ENCODE measurements at regions not wholly inside any gene's neighbourhood (a gene's known extent, or its start where the extent isn't known, plus 50 kb on each side); places are given as distances from the start of the nearest gene placed in this dataset.
A peak's percentile ranks its signal among the peaks of the same experiment; 100 is the strongest.

- TF ChIP-seq, protein P1, sequence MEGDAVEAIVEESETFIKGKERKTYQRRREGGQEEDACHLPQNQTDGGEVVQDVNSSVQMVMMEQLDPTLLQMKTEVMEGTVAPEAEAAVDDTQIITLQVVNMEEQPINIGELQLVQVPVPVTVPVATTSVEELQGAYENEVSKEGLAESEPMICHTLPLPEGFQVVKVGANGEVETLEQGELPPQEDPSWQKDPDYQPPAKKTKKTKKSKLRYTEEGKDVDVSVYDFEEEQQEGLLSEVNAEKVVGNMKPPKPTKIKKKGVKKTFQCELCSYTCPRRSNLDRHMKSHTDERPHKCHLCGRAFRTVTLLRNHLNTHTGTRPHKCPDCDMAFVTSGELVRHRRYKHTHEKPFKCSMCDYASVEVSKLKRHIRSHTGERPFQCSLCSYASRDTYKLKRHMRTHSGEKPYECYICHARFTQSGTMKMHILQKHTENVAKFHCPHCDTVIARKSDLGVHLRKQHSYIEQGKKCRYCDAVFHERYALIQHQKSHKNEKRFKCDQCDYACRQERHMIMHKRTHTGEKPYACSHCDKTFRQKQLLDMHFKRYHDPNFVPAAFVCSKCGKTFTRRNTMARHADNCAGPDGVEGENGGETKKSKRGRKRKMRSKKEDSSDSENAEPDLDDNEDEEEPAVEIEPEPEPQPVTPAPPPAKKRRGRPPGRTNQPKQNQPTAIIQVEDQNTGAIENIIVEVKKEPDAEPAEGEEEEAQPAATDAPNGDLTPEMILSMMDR (IDR thresholded peaks at IDR 0.05), result no peak
- DNase-seq, result no peak
- intact Hi-C loops (cut with micrococcal nuclease), result loop anchor here (5.0 kb wide), 1 partner anchor 297 kb away; no protein-coding TSS in a partner anchor
- peaks cover 5% of the 10 kb centered on the region for H3K4me1 Mint-ChIP-seq
- CTCF ChIA-PET, result no interaction called here
- no peak overlapping the region for H3K4me3 Mint-ChIP-seq
- no peaks in the 10 kb centered on the region for H3K27me3 Mint-ChIP-seq
- no peaks in the 10 kb centered on the region for H3K9me3 Mint-ChIP-seq
- no peak for ATAC-seq (ENCODE audit: low read depth)
- no peak overlapping the region for H3K27ac Mint-ChIP-seq
- POLR2A ChIA-PET, result no interaction called here
- no peaks in the 10 kb centered on the region for H3K36me3 Mint-ChIP-seq (ENCODE audit: low read depth)
These were observed 112.4 kb upstream of the CCDC54 start for GRCh38 chr3:107264888-107265287.

- ATAC-seq (ENCODE audit: low read depth) (no peak), DNase-seq (no peak)
- Mint-ChIP-seq H3K4me3 (no peak overlapping the region), H3K9me3 (no peaks in the 10 kb centered on the region), H3K27me3 (no peaks in the 10 kb centered on the region), H3K4me1 (peaks cover 5% of the 10 kb centered on the region), H3K36me3 (ENCODE audit: low read depth) (no peaks in the 10 kb centered on the region), H3K27ac (no peak overlapping the region)
- TF ChIP-seq, protein P1 (IDR thresholded peaks at IDR 0.05), result no peak
- ChIA-PET CTCF (no interaction called here), POLR2A (no interaction called here)
- intact Hi-C loops (cut with micrococcal nuclease), result no loop called here
These were observed 111.7 kb upstream of the CCDC54 start for GRCh38 chr3:107265526-107265925.

DNA sequence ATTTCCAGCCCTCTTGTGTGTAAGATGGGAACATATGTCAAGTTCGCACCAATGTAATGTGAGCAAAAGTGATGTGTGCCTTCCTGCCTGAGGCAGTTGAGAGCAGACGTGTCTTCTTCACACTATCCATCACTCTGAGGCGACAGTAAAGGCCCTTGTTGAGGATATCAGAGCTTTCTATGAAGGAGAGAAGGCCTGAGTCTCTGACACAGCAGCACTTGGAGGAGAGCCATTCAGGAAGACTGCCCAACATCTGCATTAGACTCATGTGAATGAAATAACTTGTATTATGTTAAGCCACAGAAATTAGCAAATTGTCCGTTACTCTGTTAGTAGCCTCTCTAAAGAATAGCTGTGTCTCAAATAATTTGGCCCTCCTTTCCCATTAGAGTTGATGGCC is 108.8 kb upstream of the CCDC54 start:
- H3K4me3 Mint-ChIP-seq, result no peak overlapping the region
- no peaks in the 10 kb centered on the region for H3K9me3 Mint-ChIP-seq
- ChIA-PET POLR2A (no interaction called here), CTCF (interaction anchor here (1.1 to 1.2 kb wide), 2 partner anchors 33 to 153 kb away, joined by 3 to 4 read pairs; no protein-coding TSS in a partner anchor)
- ATAC-seq (ENCODE audit: low read depth), result no peak
- TF ChIP-seq, protein P1 (IDR thresholded peaks at IDR 0.05), result no peak
- no peaks in the 10 kb centered on the region for H3K36me3 Mint-ChIP-seq (ENCODE audit: low read depth)
- H3K4me1 Mint-ChIP-seq, result peaks cover 6% of the 10 kb centered on the region
- DNase-seq, result no peak
- intact Hi-C loops (cut with micrococcal nuclease), result no loop called here
- no peak overlapping the region for H3K27ac Mint-ChIP-seq
- H3K27me3 Mint-ChIP-seq, result no peaks in the 10 kb centered on the region

DNA sequence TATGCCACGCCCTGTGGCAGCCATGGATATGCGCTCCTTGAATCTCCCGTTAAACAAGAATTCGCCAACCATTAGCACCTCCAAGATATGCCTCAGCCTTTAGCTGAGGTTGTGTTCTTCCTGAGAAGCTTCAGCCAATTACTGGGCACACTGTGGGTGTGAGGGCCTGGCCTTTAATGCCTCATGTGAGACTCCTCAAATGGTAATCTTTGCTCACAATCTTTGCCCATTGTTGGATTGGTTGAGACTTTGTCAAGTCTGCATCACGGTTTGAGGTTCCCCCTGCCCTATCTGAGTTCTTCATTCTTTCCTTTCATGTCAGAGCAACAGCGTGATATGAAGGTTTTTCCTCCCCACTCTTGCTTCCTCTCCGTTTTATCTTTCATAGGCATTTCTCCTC is 108.1 kb upstream of the CCDC54 start:
- ChIA-PET POLR2A (no interaction called here), CTCF (interaction anchor here (1.1 kb wide), 1 partner anchor 152 kb away, joined by 4 read pairs; no protein-coding TSS in a partner anchor)
- intact Hi-C loops (cut with micrococcal nuclease), result no loop called here
- DNase-seq, result no peak
- no peak overlapping the region for H3K4me3 Mint-ChIP-seq
- H3K4me1 Mint-ChIP-seq, result peaks cover 2% of the 10 kb centered on the region
- no peaks in the 10 kb centered on the region for H3K27me3 Mint-ChIP-seq
- TF ChIP-seq, protein P1 (IDR thresholded peaks at IDR 0.05), result no peak
- no peaks in the 10 kb centered on the region for H3K9me3 Mint-ChIP-seq
- no peak for ATAC-seq (ENCODE audit: low read depth)
- no peak overlapping the region for H3K27ac Mint-ChIP-seq
- H3K36me3 Mint-ChIP-seq (ENCODE audit: low read depth), result no peaks in the 10 kb centered on the region

GRCh38 chr3:107271787-107272387 is 105.4 kb upstream of the CCDC54 start:
- H3K4me1 Mint-ChIP-seq, result peaks cover 2% of the 10 kb centered on the region
- no peaks in the 10 kb centered on the region for H3K36me3 Mint-ChIP-seq (ENCODE audit: low read depth)
- H3K9me3 Mint-ChIP-seq, result no peaks in the 10 kb centered on the region
- intact Hi-C loops (cut with micrococcal nuclease), result loop anchor here (1.0 to 10.0 kb wide), 7 partner anchors 35 to 469 kb away; partner anchors contain the start of gene BBX
- ChIA-PET CTCF (interaction anchor here (0.7 to 3.8 kb wide), 20 partner anchors 9 to 1205 kb away, joined by 3 to 51 read pairs (median 4); no protein-coding TSS in a partner anchor), POLR2A (no interaction called here)
- H3K27ac Mint-ChIP-seq, result no peak overlapping the region
- ATAC-seq (ENCODE audit: low read depth) (peak; percentile 54), DNase-seq (no peak)
- no peak overlapping the region for H3K4me3 Mint-ChIP-seq
- TF ChIP-seq, protein P1 (IDR thresholded peaks at IDR 0.05), result no peak
- peaks cover 3% of the 10 kb centered on the region for H3K27me3 Mint-ChIP-seq

Measured in activated B cell treated with CpG ODN at 0.5 μM for 24 hours (primary cell).